GM21529 (cell line): ENCODE measurements at regions not wholly inside any gene's neighbourhood (a gene's known extent, or its start where the extent isn't known, plus 50 kb on each side); places are given as distances from the start of the nearest gene placed in this dataset.

Source experiments
- ATAC-seq: cut with Tn5 transposase; IDR thresholded peaks from one replicate; pipeline ENCODE4 v1.9.1; 2021; ENCODE audit not compliant: unreplicated experiment

GRCh38 chr2:173808718-173809117 lies 156.5 kb downstream of the SP3 start:
- no peak for ATAC-seq

GRCh38 chr2:173812321-173812720 lies 152.9 kb downstream of the SP3 start:
- ATAC-seq: no peak

DNA sequence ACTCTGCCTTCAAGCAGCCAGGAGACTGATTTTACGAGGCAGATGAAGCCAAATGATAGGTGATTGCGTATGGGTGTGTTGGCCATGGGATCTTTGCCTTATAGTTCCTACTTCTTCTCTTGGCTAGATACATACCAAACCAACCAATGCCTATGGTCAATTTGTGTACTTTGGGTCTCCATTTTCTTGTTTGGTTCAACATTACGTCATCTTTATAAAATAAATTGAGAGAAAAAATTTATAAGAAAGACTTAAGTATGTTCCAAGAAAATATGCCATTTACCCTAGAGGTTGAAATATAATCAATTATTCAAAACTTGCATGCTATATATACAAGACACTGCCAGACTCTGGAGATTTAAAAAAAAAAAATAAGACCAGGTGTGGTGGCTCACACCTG lies 150.9 kb downstream of the SP3 start:
- ATAC-seq: no peak

DNA sequence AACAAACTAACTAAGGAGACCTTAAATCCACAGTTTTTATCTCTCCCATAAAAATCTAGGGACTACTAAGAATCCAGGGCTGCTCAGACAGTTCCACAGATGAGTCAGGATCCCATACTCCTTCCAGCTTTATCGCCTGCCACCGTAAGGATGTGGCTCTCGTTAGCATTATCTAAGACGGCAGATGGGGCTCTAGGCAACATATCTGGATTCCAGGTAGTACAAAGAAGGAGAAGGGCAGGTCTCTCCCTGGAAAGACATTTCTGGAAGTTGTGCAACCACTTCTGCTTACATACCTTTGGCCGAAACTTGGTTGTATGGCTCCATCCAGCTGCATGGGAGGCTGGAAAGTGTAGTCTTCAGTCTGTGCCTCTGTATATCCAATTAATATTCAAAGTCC lies 149.4 kb downstream of the SP3 start:
- ATAC-seq: no peak

DNA sequence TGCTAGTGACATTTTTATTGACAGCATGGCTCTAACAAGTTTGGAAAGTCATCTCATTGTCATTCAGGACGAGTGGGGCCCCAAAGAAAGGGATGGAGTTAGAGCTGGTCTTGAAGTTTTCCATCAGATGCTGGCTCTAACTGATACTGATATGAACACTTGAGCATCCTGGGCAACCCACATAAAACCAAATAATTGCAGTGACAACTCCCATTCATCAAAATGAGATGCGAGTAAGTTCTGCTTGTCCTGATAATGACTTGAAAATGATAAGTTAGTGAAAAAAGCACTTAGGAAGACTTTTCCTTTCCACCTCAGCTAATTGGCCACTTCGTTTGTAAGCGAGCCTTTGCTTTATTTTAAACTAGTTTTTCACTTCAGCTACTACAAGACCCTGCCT lies 147.6 kb downstream of the SP3 start:
- ATAC-seq: no peak

- no peak for ATAC-seq
Measured at GRCh38 chr2:173818285-173818684, 146.9 kb downstream of the SP3 start.

DNA sequence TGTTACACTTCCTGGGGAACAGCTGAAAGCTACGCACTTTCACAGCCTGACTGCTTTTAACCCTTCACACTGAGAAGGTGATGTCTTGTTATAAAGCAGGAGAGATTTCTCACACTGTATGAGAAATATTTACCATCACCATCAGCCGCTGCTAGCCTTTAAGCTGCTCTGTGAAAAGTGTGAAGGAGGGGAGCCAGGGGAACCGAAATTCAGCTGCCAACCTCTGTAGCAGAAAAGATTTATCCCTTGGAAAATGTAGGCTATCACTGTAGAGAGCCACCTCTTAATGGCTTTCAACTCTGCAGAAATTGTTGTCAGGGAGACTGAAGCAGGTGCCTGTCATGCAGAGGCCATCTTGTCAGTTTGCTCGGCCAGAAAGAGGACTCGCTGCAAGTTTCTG lies 145.3 kb downstream of the SP3 start:
- no peak for ATAC-seq

DNA sequence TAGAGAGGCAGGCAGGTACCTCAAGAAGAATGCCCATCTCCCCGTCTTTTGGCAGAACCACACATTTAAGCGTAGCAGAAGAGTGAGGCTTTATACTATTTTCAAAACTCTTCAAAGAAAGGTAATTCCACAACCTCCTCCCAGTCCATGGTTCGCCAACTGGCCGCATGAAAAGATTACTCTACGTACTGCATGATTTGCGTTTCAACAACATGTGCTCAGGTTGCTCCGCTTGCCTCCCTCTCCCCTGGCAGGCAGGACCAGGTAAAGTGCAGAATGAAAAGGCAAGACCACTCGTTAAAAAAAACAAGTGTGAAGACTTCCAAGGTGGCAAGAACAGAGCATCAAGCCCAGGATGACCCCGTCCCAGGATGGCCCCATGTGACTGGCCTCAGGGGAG lies 143.7 kb downstream of the SP3 start:
- ATAC-seq: no peak

DNA sequence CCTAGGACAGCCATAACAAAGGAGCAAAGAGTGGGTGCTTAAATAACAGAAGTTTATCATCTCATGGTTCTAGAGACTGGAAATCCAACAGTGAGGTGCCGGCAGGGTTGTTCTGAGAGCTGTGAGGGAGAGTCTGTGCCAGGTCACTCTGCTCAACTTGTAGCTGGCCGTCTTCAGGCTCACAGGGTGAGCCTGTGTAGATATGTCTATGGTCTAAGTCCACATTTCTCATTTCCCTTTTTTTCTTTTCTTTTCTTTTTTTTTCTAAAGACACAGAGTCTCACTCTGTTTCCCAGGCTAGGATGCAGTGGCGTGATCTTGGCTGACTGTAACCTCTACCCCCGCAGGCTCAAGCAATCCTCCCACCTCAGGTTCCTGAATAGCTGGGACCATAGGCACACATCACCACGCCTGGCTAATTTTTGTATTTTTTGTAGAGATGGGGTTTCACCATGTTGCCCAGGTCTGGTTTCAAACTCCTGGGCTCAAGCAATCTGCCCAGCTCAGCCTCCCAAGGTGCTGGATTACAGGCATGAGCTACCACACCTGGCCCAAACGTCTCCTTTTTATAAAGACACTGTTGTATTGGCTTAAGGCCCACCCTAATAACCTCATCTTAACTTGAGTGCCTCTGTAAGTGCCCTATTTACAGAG lies 142.2 kb downstream of the SP3 start:
- no peak for ATAC-seq

- no peak for ATAC-seq
Measured at GRCh38 chr2:173823543-173823939, 141.6 kb downstream of the SP3 start.

DNA sequence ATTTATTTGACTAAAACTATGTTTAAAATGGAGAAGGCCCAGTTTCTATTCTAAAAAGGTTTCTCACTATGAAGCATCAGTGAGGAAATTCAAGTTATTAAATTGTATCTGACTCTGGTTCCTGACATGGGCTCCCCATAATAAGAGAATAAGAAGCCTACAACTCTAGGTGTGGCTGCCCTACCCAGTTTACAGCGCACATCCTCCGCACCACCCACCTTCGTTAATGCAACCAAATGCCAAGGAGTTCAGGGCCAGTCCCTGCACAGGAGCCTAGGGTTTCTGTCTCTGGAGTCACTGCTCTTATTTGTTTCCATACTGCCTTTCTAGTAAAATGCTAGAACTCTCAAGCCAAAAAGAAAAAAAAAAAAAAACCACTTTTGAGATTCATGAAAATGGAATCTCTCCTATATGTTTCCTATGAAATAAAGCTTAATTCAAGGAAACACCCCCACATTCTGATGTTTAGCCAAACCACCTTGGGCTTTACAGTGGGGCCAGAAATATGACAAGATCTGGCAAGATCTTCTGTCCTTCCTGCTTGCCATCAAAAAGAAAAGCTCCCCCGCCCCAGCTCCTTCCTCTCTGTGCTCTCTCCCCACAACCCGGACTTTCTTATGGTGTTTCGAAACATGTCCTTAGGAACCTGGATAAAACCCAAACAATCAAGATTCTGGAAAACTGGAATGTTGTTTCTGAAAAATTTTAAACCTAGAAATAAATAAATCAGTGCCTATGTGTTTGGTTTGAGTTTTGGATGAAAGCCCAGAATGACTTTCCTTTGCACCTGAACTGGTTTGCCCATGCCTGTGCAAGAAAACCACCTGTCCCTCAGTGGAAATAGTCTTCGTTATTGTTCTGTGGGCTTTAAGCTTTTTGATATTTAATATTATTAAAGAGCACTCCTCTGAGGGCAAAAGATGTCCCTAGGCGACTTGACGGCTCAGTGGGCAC lies 136.7 kb downstream of the SP3 start:
- ATAC-seq: no peak

GRCh38 chr2:173829727-173830126 lies 135.4 kb downstream of the SP3 start:
- ATAC-seq: no peak

DNA sequence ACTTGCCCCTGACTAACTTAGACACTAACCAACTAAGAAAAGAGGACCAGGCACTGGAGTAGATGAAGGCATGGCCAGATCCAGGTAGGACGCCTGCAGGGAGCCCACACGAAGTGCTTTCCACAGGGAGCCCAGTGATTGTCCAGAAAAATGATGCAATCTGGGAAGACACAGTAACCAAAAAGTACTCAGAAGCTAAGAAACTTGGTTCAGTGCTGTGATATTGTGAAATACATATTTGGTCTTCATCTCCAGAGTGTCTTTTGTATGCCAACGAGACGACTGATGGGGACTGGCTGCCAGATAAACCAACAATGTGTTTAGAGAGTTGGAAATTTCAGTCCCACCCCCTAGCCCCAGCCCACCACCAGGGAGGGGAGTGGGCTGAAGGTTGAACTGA lies 135.0 kb downstream of the SP3 start:
- no peak for ATAC-seq

- no peak for ATAC-seq
Measured at GRCh38 chr2:173831312-173832229, 133.6 kb downstream of the SP3 start.

GRCh38 chr2:173834141-173834540 lies 131.0 kb downstream of the SP3 start:
- no peak for ATAC-seq

GRCh38 chr2:173835726-173836125 lies 129.4 kb downstream of the SP3 start:
- ATAC-seq: no peak

DNA sequence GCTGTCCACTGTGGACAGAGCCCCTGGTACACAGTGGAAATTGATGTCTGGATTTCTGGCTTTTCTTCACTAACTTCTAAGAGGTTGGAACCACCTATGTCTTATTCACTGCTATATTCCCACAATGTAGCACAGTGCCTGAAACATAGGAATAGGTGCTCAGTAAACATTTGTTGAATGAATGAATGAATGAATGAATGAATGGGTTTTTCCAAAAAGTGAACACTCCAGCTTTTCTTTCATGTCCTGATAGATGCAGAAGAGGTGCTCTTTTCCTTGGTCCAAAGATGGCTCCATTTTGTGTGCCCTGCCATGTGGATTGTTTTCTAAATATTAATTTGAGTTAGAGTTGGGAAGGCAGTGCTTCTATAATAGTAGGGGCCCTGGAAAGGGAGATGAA lies 124.1 kb downstream of the SP3 start:
- no peak for ATAC-seq

DNA sequence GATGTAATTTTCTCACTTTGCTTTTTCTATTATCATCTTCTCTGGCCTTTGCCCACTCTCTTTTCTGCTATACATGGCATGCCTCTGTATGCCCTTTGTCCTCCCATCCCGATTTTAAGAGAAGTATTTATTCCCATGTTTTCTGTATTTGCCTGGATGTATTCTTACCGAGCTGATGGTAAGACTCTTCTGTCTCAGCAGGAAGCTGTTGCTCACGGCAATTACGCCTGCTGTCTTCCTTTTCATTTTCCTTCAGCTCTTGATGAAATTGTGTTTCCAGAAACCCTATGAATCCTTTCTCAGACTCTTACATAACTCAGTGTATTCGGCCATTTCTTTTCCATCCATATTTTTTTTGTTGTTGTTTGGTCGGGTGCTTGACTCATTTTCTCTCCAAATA lies 121.6 kb downstream of the SP3 start:
- no peak for ATAC-seq

GRCh38 chr2:173851141-173851641 lies 114.0 kb downstream of the SP3 start:
- ATAC-seq: no peak

DNA sequence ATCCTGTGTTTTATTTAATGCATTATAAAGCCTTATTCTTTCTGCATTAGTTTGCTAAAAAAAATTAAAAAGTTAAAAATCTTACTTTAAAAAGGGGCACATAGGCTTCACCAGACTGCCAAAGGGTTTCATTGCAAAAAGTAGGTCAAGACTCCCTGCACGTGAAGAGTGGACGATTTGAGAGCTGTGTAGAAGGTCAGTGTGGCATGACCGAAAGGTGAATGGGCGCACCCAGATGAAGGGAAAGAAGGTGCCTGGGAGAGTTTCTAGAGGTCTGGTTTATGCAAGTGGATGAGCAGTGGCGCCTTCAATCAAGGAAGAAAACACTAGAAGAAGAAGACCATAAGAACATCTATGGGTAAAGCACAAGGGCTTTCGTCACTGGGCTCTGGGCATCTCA lies 111.0 kb downstream of the SP3 start:
- no peak for ATAC-seq

DNA sequence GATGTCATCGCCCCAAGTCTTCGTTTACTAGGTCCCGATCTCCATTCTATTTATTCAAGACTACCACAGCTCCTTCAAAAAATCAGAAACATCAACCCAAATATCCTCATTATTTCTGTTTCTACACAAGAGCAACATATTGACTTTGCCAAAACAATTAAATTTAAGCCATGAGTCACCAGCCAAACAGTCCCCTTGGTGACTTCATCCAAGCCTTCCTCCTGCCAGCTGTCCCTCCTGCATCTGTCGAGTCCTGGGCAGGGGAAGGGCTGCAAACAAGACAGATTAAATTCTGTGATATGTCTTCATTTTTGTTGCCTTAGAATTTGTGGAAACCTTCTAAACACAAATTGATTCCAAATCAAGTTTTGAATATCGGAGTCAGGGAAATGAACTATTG lies 110.3 kb downstream of the SP3 start:
- no peak for ATAC-seq
